ENCODE measurements at regions not wholly inside any gene's neighbourhood (a gene's known extent, or its start where the extent isn't known, plus 50 kb on each side); places are given as distances from the start of the nearest gene placed in this dataset.

- no TSS peak for BruUV-seq (replicated peaks)
- CTCF ChIA-PET = no interaction called here
- peaks cover 3% of the 10 kb centered on the region for H3K9me3 Mint-ChIP-seq (ENCODE audit: low read depth, unreplicated experiment)
- peaks cover 18% of the 10 kb centered on the region for H3K4me1 Mint-ChIP-seq (ENCODE audit: low read depth, unreplicated experiment)
- H3K27me3 Mint-ChIP-seq (ENCODE audit: unreplicated experiment) = no peaks in the 10 kb centered on the region
- H3K4me3 Mint-ChIP-seq (ENCODE audit: low read depth, unreplicated experiment) = no peak overlapping the region
- no peak for TF ChIP-seq CTCF (IDR thresholded peaks at IDR 0.05; ENCODE audit: unreplicated experiment)
- H3K36me3 Mint-ChIP-seq (ENCODE audit: insufficient read depth, unreplicated experiment) = no peaks in the 10 kb centered on the region
- H3K27ac Mint-ChIP-seq (ENCODE audit: unreplicated experiment) = no peak overlapping the region
- DNase-seq = no peak
- intact Hi-C loops (cut with micrococcal nuclease; ENCODE audit: unreplicated experiment) = no loop called here
These were observed 659.3 kb downstream of the USP25 start for GRCh38 chr21:16388911-16389560.

- Mint-ChIP-seq H3K9me3 (ENCODE audit: low read depth, unreplicated experiment) (peaks cover 3% of the 10 kb centered on the region), H3K36me3 (ENCODE audit: insufficient read depth, unreplicated experiment) (no peaks in the 10 kb centered on the region), H3K4me1 (ENCODE audit: low read depth, unreplicated experiment) (peaks cover 18% of the 10 kb centered on the region), H3K27ac (ENCODE audit: unreplicated experiment) (no peak overlapping the region), H3K4me3 (ENCODE audit: low read depth, unreplicated experiment) (no peak overlapping the region), H3K27me3 (ENCODE audit: unreplicated experiment) (no peaks in the 10 kb centered on the region)
- no peak for DNase-seq
- no TSS peak for BruUV-seq (replicated peaks)
- intact Hi-C loops (cut with micrococcal nuclease; ENCODE audit: unreplicated experiment) = no loop called here
- TF ChIP-seq CTCF (IDR thresholded peaks at IDR 0.05; ENCODE audit: unreplicated experiment) = no peak
- CTCF ChIA-PET = no interaction called here
These were observed 659.9 kb downstream of the USP25 start for GRCh38 chr21:16389643-16390042.

GRCh38 chr21:16395285-16395684 is 665.5 kb downstream of the USP25 start:
- Mint-ChIP-seq H3K4me3 (ENCODE audit: low read depth, unreplicated experiment) (no peak overlapping the region), H3K9me3 (ENCODE audit: low read depth, unreplicated experiment) (peaks cover 6% of the 10 kb centered on the region), H3K4me1 (ENCODE audit: low read depth, unreplicated experiment) (peaks cover 2% of the 10 kb centered on the region), H3K27me3 (ENCODE audit: unreplicated experiment) (no peaks in the 10 kb centered on the region), H3K36me3 (ENCODE audit: insufficient read depth, unreplicated experiment) (no peaks in the 10 kb centered on the region), H3K27ac (ENCODE audit: unreplicated experiment) (no peak overlapping the region)
- intact Hi-C loops (cut with micrococcal nuclease; ENCODE audit: unreplicated experiment) = no loop called here
- CTCF ChIA-PET = no interaction called here
- BruUV-seq (replicated peaks) = no TSS peak
- no peak for DNase-seq
- TF ChIP-seq CTCF (IDR thresholded peaks at IDR 0.05; ENCODE audit: unreplicated experiment) = no peak

GRCh38 chr21:16402752-16403151 is 673.0 kb downstream of the USP25 start:
- Mint-ChIP-seq H3K36me3 (ENCODE audit: insufficient read depth, unreplicated experiment) (no peaks in the 10 kb centered on the region), H3K27ac (ENCODE audit: unreplicated experiment) (no peak overlapping the region), H3K27me3 (ENCODE audit: unreplicated experiment) (no peaks in the 10 kb centered on the region), H3K9me3 (ENCODE audit: low read depth, unreplicated experiment) (no peaks in the 10 kb centered on the region), H3K4me3 (ENCODE audit: low read depth, unreplicated experiment) (no peak overlapping the region), H3K4me1 (ENCODE audit: low read depth, unreplicated experiment) (no peaks in the 10 kb centered on the region)
- CTCF ChIA-PET = no interaction called here
- no peak for DNase-seq
- BruUV-seq (replicated peaks) = no TSS peak
- no peak for TF ChIP-seq CTCF (IDR thresholded peaks at IDR 0.05; ENCODE audit: unreplicated experiment)
- intact Hi-C loops (cut with micrococcal nuclease; ENCODE audit: unreplicated experiment) = no loop called here
